ENCODE measurements at regions not wholly inside any gene's neighbourhood (a gene's known extent, or its start where the extent isn't known, plus 50 kb on each side); places are given as distances from the start of the nearest gene placed in this dataset.

DNA sequence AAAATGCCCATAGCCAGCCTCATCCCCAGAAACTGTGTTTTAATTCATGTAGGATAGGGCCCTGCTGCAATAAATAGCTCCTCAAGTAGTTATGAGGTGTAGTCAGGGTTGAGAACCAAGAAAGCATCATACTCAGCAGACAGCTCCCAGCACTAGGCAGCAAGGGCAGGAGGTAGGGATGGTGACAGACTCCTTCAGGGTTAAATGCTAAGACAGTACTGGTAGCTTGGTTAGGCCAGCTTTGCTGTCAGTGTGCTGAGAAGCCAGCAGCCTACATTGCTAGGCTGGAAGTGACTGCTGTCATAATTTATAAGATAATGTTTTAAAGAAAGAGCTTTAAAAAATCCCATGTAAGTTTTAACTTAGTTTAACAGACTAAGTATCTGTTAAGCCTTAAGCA, 113.9 kb upstream of the IMMP2L start:
- no peaks in the 10 kb centered on the region for H4K20me1 ChIP-seq (ENCODE audit: control insufficient read depth, insufficient read depth, insufficient read length)
- no peak overlapping the region for H3K23ac ChIP-seq (ENCODE audit: insufficient read length, low read depth, low read length)
- no peak for TF ChIP-seq CTCF (conservative IDR thresholded peaks at IDR 0.05)
- no peak overlapping the region for H3K56ac ChIP-seq (ENCODE audit: insufficient read length, low read depth, low read length)
- H2AK5ac ChIP-seq (ENCODE audit: insufficient read length, low read length): no peak overlapping the region
- no peaks in the 10 kb centered on the region for H3K9me3 ChIP-seq (ENCODE audit: control insufficient read depth, low read depth, low read length)
- H3K27me3 ChIP-seq (ENCODE audit: insufficient read depth, low read length): no peaks in the 10 kb centered on the region
- Mint-ChIP-seq H3K27ac (no peak overlapping the region), H3K9me3 (no peaks in the 10 kb centered on the region), H3K4me3 (no peak overlapping the region), H3K4me1 (peaks cover 3% of the 10 kb centered on the region in 2 experiments), H3K36me3 (ENCODE audit: insufficient read depth in 1 of 3, low read depth in 3 of 3) (no peaks in the 10 kb centered on the region), H3K27me3 (ENCODE audit: low read depth) (no peaks in the 10 kb centered on the region; the same call in 1 of the 2 replicates)
- H2BK5ac ChIP-seq (ENCODE audit: insufficient read length, low read length): no peak overlapping the region
- H3K79me2 ChIP-seq (ENCODE audit: insufficient read depth, low read length): no peaks in the 10 kb centered on the region
- no peak overlapping the region for H3K18ac ChIP-seq (ENCODE audit: insufficient read length, low read depth, low read length)
- H3K4ac ChIP-seq (ENCODE audit: low read depth, low read length): no peak overlapping the region
- H3K79me1 ChIP-seq (ENCODE audit: insufficient read depth, low read depth, low read length, poor library complexity, severe bottlenecking): no peaks in the 10 kb centered on the region
- no peak overlapping the region for H4K91ac ChIP-seq (ENCODE audit: insufficient read length, low read depth, low read length)
- H2BK15ac ChIP-seq (ENCODE audit: low read depth, low read length): no peak overlapping the region
- H2BK120ac ChIP-seq (ENCODE audit: low read depth, low read length, poor library complexity, severe bottlenecking): no peak overlapping the region
- no peak overlapping the region for H3K14ac ChIP-seq (ENCODE audit: insufficient read depth, low read length)
- H2BK20ac ChIP-seq (ENCODE audit: low read depth, low read length, poor library complexity, severe bottlenecking): no peak overlapping the region
- H3K27ac ChIP-seq (ENCODE audit: insufficient read length, low read depth, low read length): no peak overlapping the region
- H3K4me1 ChIP-seq (ENCODE audit: insufficient read depth, low read length): no peaks in the 10 kb centered on the region
- H3K23me2 ChIP-seq (ENCODE audit: insufficient read length, low read depth, low read length, poor library complexity, severe bottlenecking): no peaks in the 10 kb centered on the region
- H4K5ac ChIP-seq (ENCODE audit: insufficient read length, low read depth, low read length): no peak overlapping the region
- H4K8ac ChIP-seq (replicated peaks; ENCODE audit: insufficient read length, low read depth, low read length): no peak overlapping the region
- H3K9ac ChIP-seq (ENCODE audit: extremely low read depth, insufficient read length, low read length): no peak overlapping the region
- H3K4me2 ChIP-seq (ENCODE audit: insufficient read depth, insufficient read length, low read length): no peak overlapping the region
- H2AFZ ChIP-seq (ENCODE audit: low read length): no peak overlapping the region
- no peak for DNase-seq
- no peak overlapping the region for H3T11ph ChIP-seq (ENCODE audit: low read length)
- H2BK12ac ChIP-seq (ENCODE audit: insufficient read length, low read depth, low read length): no peak overlapping the region
